ENCODE measurements at regions not wholly inside any gene's neighbourhood (a gene's known extent, or its start where the extent isn't known, plus 50 kb on each side); places are given as distances from the start of the nearest gene placed in this dataset.

DNA sequence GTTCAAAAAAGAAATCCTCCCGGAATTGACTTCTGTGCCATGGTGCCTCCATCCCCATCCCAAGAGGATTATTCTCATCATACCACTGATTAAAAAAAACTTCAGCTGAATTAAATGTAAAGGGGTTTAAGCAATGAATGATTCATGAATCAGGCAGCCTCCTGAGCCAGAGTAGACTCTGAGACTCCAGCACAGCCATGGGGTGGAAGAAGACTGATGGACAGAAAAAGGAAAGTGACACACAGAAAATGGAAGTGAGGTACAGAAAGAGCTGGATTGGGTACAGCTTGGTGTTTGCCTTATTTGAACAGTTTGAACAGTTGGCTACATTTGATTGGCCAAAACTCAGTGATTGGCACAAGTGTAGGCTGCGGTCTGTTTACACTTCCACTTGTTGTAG lies 224.8 kb upstream of the ATP10A start:
- TF ChIP-seq, protein P1, sequence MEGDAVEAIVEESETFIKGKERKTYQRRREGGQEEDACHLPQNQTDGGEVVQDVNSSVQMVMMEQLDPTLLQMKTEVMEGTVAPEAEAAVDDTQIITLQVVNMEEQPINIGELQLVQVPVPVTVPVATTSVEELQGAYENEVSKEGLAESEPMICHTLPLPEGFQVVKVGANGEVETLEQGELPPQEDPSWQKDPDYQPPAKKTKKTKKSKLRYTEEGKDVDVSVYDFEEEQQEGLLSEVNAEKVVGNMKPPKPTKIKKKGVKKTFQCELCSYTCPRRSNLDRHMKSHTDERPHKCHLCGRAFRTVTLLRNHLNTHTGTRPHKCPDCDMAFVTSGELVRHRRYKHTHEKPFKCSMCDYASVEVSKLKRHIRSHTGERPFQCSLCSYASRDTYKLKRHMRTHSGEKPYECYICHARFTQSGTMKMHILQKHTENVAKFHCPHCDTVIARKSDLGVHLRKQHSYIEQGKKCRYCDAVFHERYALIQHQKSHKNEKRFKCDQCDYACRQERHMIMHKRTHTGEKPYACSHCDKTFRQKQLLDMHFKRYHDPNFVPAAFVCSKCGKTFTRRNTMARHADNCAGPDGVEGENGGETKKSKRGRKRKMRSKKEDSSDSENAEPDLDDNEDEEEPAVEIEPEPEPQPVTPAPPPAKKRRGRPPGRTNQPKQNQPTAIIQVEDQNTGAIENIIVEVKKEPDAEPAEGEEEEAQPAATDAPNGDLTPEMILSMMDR (tag by site-specific recombination; IDR thresholded peaks at IDR 0.05), result no peak
- no peak for TF ChIP-seq ZNF121 (tag by site-specific recombination; IDR thresholded peaks at IDR 0.05)
- TF ChIP-seq, protein P2, sequence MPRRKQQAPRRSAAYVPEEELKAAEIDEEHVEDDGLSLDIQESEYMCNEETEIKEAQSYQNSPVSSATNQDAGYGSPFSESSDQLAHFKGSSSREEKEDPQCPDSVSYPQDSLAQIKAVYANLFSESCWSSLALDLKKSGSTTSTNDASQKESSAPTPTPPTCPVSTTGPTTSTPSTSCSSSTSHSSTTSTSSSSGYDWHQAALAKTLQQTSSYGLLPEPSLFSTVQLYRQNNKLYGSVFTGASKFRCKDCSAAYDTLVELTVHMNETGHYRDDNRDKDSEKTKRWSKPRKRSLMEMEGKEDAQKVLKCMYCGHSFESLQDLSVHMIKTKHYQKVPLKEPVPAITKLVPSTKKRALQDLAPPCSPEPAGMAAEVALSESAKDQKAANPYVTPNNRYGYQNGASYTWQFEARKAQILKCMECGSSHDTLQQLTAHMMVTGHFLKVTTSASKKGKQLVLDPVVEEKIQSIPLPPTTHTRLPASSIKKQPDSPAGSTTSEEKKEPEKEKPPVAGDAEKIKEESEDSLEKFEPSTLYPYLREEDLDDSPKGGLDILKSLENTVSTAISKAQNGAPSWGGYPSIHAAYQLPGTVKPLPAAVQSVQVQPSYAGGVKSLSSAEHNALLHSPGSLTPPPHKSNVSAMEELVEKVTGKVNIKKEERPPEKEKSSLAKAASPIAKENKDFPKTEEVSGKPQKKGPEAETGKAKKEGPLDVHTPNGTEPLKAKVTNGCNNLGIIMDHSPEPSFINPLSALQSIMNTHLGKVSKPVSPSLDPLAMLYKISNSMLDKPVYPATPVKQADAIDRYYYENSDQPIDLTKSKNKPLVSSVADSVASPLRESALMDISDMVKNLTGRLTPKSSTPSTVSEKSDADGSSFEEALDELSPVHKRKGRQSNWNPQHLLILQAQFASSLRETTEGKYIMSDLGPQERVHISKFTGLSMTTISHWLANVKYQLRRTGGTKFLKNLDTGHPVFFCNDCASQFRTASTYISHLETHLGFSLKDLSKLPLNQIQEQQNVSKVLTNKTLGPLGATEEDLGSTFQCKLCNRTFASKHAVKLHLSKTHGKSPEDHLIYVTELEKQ (tag by site-specific recombination; IDR thresholded peaks at IDR 0.05; ENCODE audit: borderline replicate concordance), result no peak
- TF ChIP-seq, protein P3, sequence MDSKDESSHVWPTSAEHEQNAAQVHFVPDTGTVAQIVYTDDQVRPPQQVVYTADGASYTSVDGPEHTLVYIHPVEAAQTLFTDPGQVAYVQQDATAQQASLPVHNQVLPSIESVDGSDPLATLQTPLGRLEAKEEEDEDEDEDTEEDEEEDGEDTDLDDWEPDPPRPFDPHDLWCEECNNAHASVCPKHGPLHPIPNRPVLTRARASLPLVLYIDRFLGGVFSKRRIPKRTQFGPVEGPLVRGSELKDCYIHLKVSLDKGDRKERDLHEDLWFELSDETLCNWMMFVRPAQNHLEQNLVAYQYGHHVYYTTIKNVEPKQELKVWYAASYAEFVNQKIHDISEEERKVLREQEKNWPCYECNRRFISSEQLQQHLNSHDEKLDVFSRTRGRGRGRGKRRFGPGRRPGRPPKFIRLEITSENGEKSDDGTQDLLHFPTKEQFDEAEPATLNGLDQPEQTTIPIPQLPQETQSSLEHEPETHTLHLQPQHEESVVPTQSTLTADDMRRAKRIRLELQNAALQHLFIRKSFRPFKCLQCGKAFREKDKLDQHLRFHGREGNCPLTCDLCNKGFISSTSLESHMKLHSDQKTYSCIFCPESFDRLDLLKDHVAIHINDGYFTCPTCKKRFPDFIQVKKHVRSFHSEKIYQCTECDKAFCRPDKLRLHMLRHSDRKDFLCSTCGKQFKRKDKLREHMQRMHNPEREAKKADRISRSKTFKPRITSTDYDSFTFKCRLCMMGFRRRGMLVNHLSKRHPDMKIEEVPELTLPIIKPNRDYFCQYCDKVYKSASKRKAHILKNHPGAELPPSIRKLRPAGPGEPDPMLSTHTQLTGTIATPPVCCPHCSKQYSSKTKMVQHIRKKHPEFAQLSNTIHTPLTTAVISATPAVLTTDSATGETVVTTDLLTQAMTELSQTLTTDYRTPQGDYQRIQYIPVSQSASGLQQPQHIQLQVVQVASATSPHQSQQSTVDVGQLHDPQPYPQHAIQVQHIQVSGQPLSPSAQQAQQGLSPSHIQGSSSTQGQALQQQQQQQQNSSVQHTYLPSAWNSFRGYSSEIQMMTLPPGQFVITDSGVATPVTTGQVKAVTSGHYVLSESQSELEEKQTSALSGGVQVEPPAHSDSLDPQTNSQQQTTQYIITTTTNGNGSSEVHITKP (tag by site-specific recombination; IDR thresholded peaks at IDR 0.05), result no peak
- TF ChIP-seq, protein P4, sequence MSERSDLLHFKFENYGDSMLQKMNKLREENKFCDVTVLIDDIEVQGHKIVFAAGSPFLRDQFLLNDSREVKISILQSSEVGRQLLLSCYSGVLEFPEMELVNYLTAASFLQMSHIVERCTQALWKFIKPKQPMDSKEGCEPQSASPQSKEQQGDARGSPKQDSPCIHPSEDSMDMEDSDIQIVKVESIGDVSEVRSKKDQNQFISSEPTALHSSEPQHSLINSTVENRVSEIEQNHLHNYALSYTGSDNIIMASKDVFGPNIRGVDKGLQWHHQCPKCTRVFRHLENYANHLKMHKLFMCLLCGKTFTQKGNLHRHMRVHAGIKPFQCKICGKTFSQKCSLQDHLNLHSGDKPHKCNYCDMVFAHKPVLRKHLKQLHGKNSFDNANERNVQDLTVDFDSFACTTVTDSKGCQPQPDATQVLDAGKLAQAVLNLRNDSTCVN (tag by site-specific recombination; optimal IDR thresholded peaks at IDR 0.05), result no peak
- TF ChIP-seq ZNF211 (tag by site-specific recombination; IDR thresholded peaks at IDR 0.05; ENCODE audit: low read depth), result no peak

Data from HEK293 (cell line).